IMR-90 (cell line): ENCODE measurements at regions not wholly inside any gene's neighbourhood (a gene's known extent, or its start where the extent isn't known, plus 50 kb on each side); places are given as distances from the start of the nearest gene placed in this dataset.

ENCODE experiments used
- ATAC-seq: fragments of 200-7000 bp; cut with Tn5 transposase; 2 replicates; pipeline ENCODE4 v1.9.1; 2020; ENCODE audit warnings: low read depth, mild to moderate bottlenecking, moderate library complexity
- BruUV-seq: library from RNA; stranded (reverse); fragments of 400-500 nt; replicated peaks from 2 replicates; lab custom pipeline; 2021; lab: Mats Ljungman, UMichigan
- CTCF ChIA-PET: fragments of 300-600 bp; formaldehyde crosslinking; extraction: SDS; loops from one replicate; lab custom pipeline; 2021; ENCODE audit warnings: antibody characterized with exemption; lab: Yijun Ruan, JAX
- POLR2A ChIA-PET: fragments of 300-600 bp; sonication (Branson Sonifier 250); formaldehyde crosslinking; loops from one replicate; lab custom pipeline; 2022; ENCODE audit warnings: antibody characterized with exemption; ENCODE audit not compliant: unreplicated experiment; lab: Charles Lee
- DNase-seq: peaks from one replicate; pipeline ENCODE4 v3.0.0; 2013
- H2AFZ ChIP-seq: replicated peaks from 2 replicates; pipeline ENCODE3; 2013; ENCODE audit warnings: low read length, mild to moderate bottlenecking; ENCODE audit not compliant: poor library complexity
- H2AK5ac ChIP-seq: 2 replicates; pipeline ENCODE4 v1.6.1; 2013; ENCODE audit warnings: low read depth, low read length, inconsistent platforms
- H2AK9ac ChIP-seq: replicated peaks from 2 replicates; pipeline ENCODE3; 2013; ENCODE audit warnings: mild to moderate bottlenecking, low read depth, low read length, moderate library complexity; ENCODE audit not compliant: poor library complexity
- H2BK120ac ChIP-seq: 2 replicates; pipeline ENCODE4 v1.6.1; 2013; ENCODE audit warnings: low read depth, low read length, inconsistent platforms
- H2BK15ac ChIP-seq: 3 replicates; pipeline ENCODE4 v1.6.1; 2013; ENCODE audit warnings: low read depth, low read length, inconsistent platforms
- H2BK20ac ChIP-seq: 2 replicates; pipeline ENCODE4 v1.6.1; 2013; ENCODE audit warnings: low read depth, mild to moderate bottlenecking, inconsistent platforms, low read length, moderate library complexity
- H2BK5ac ChIP-seq: 2 replicates; pipeline ENCODE4 v1.6.1; 2013; ENCODE audit warnings: mild to moderate bottlenecking, low read depth, low read length, inconsistent platforms; ENCODE audit not compliant: poor library complexity, severe bottlenecking
- H3K14ac ChIP-seq: replicated peaks from 2 replicates; pipeline ENCODE4 v1.6.1; 2013; ENCODE audit warnings: low read depth, low read length, inconsistent platforms
- H3K18ac ChIP-seq: 2 replicates; pipeline ENCODE4 v1.6.1; 2013; ENCODE audit warnings: low read depth, low read length, control low read depth
- H3K23ac ChIP-seq: 2 replicates; pipeline ENCODE4 v1.6.1; 2013; ENCODE audit warnings: low read depth, low read length, inconsistent platforms
- H3K27ac ChIP-seq: 2 replicates; pipeline ENCODE4 v1.5.1; 2013; ENCODE audit warnings: mild to moderate bottlenecking, control low read depth, low read length; ENCODE audit not compliant: insufficient read depth
- H3K27me3 ChIP-seq: 2 replicates; pipeline ENCODE4 v1.6.1; 2013; ENCODE audit warnings: low read length; ENCODE audit not compliant: control insufficient read depth, insufficient read depth
- H3K36me3 ChIP-seq: 2 replicates; pipeline ENCODE4 v1.6.1; 2013; ENCODE audit warnings: low read length, mixed read lengths; ENCODE audit not compliant: control insufficient read depth, insufficient read depth
- H3K4ac ChIP-seq: 2 replicates; pipeline ENCODE4 v1.6.1; 2013; ENCODE audit warnings: low read depth, low read length, inconsistent platforms
- H3K4me1 ChIP-seq: 2 replicates; pipeline ENCODE4 v1.6.1; 2013; ENCODE audit warnings: low read length, mixed read lengths; ENCODE audit not compliant: control insufficient read depth, insufficient read depth
- H3K4me2 ChIP-seq: 2 replicates; pipeline ENCODE4 v1.6.1; 2013; ENCODE audit warnings: low read depth, mild to moderate bottlenecking, control low read depth, low read length, moderate library complexity
- H3K4me3 ChIP-seq: 2 replicates; pipeline ENCODE4 v1.5.1; 2013; ENCODE audit warnings: low read depth, mild to moderate bottlenecking, control low read depth, low read length, moderate library complexity; ENCODE audit not compliant: insufficient read depth
- H3K56ac ChIP-seq: 2 replicates; pipeline ENCODE4 v1.6.1; 2013; ENCODE audit warnings: low read length, inconsistent platforms; ENCODE audit not compliant: insufficient read depth; ENCODE audit errors: extremely low read depth
- H3K79me1 ChIP-seq, 2 experiments: 2 replicates each; pipeline ENCODE4 v1.6.1; 2013; ENCODE audit warnings: low read length in 2 of 2, inconsistent platforms in 1 of 2, low read depth in 1 of 2
- H3K9ac ChIP-seq: 2 replicates; pipeline ENCODE4 v1.6.1; 2013; ENCODE audit warnings: low read depth, low read length, control low read depth
- H3K9me1 ChIP-seq: 2 replicates; pipeline ENCODE4 v1.6.1; 2013; ENCODE audit warnings: low read length, inconsistent platforms; ENCODE audit not compliant: insufficient read depth
- H3K9me3 ChIP-seq: 2 replicates; pipeline ENCODE4 v1.6.1; 2013; ENCODE audit warnings: low read length; ENCODE audit not compliant: control insufficient read depth, insufficient read depth
- H4K20me1 ChIP-seq: 2 replicates; pipeline ENCODE4 v1.6.1; 2013; ENCODE audit warnings: low read length, inconsistent platforms; ENCODE audit not compliant: insufficient read depth
- H4K5ac ChIP-seq: 2 replicates; pipeline ENCODE4 v1.6.1; 2013; ENCODE audit warnings: mild to moderate bottlenecking, low read depth, low read length, control low read depth
- H4K8ac ChIP-seq, 2 experiments: 2 replicates each; pipeline ENCODE4 v1.6.1; 2013; ENCODE audit warnings: low read depth in 2 of 2, low read length in 2 of 2, control low read depth in 1 of 2, inconsistent platforms in 1 of 2
- H4K91ac ChIP-seq: 2 replicates; pipeline ENCODE4 v1.6.1; 2013; ENCODE audit warnings: low read depth, low read length, inconsistent platforms; ENCODE audit not compliant: insufficient read depth
- BHLHE40 ChIP-seq: fragments of 150-350 bp; IDR thresholded peaks from 2 replicates; pipeline ENCODE4 v1.6.1; 2016; ENCODE audit warnings: mild to moderate bottlenecking, low read depth, low read length
- CEBPB ChIP-seq: IDR thresholded peaks from 2 replicates; pipeline ENCODE4 v1.6.1; 2012; ENCODE audit warnings: low read depth, low read length, improper control_type of control experiment
- CHD1 ChIP-seq: IDR thresholded peaks from 2 replicates; pipeline ENCODE4 v1.6.1; 2012; ENCODE audit warnings: low read depth, low read length, improper control_type of control experiment
- CTCF ChIP-seq: conservative IDR thresholded peaks from 2 replicates; pipeline ENCODE4 v1.5.1; 2012; ENCODE audit warnings: mild to moderate bottlenecking, low read depth, low read length, improper control_type of control experiment
- ELK1 ChIP-seq: fragments of 150-350 bp; IDR thresholded peaks from 2 replicates; pipeline ENCODE4 v1.6.1; 2016; ENCODE audit warnings: low read depth, mild to moderate bottlenecking, low read length, moderate library complexity, borderline replicate concordance
- FOS ChIP-seq: fragments of 150-350 bp; IDR thresholded peaks from 2 replicates; pipeline ENCODE4 v1.6.1; 2016; ENCODE audit warnings: low read depth, low read length
- MAFK ChIP-seq: IDR thresholded peaks from 2 replicates; pipeline ENCODE4 v1.6.1; 2012; ENCODE audit warnings: low read depth, low read length, improper control_type of control experiment
- MAZ ChIP-seq: IDR thresholded peaks from 2 replicates; pipeline ENCODE4 v1.6.1; 2012; ENCODE audit warnings: low read depth, mild to moderate bottlenecking, low read length, improper control_type of control experiment, moderate library complexity, borderline replicate concordance
- MXI1 ChIP-seq: IDR thresholded peaks from 2 replicates; pipeline ENCODE4 v1.6.1; 2012; ENCODE audit warnings: low read depth, mild to moderate bottlenecking, low read length, moderate library complexity, borderline replicate concordance
- NFE2L2 ChIP-seq: fragments of 150-350 bp; IDR thresholded peaks from 2 replicates; pipeline ENCODE4 v1.6.1; 2016; ENCODE audit warnings: low read depth, mild to moderate bottlenecking, low read length
- POLR2A ChIP-seq: IDR thresholded peaks from 2 replicates; pipeline ENCODE4 v1.6.1; 2012; ENCODE audit warnings: mild to moderate bottlenecking, low read depth, low read length
- RAD21 ChIP-seq: IDR thresholded peaks from 2 replicates; pipeline ENCODE4 v1.6.1; 2012; ENCODE audit warnings: low read length, improper control_type of control experiment
- RCOR1 ChIP-seq: IDR thresholded peaks from 2 replicates; pipeline ENCODE4 v1.6.1; 2012; ENCODE audit warnings: mild to moderate bottlenecking, low read length, improper control_type of control experiment; ENCODE audit not compliant: insufficient replicate concordance
- RFX5 ChIP-seq: IDR thresholded peaks from 2 replicates; pipeline ENCODE4 v1.8.0; 2012; ENCODE audit warnings: low read depth, mild to moderate bottlenecking, low read length, moderate library complexity
- SMC3 ChIP-seq: fragments of 150-350 bp; IDR thresholded peaks from 2 replicates; pipeline ENCODE4 v1.6.1; 2016; ENCODE audit warnings: low read depth, mild to moderate bottlenecking, antibody characterized with exemption, low read length, moderate library complexity
- USF2 ChIP-seq: fragments of 150-350 bp; IDR thresholded peaks from 2 replicates; pipeline ENCODE4 v1.6.1; 2017; ENCODE audit warnings: mild to moderate bottlenecking, antibody characterized with exemption, low read length, low read depth
- WGBS, 2 experiments: methylation state at CpG; one replicate each; pipeline versions ENCODE4 v1.1.5 to v1.1.7; 2013; ENCODE audit warnings: missing lambda C conversion rate in 2 of 2; ENCODE audit not compliant: insufficient read length in 1 of 2; ENCODE audit errors: extremely low coverage in 2 of 2; 5-methylcytosine and 5-hydroxymethylcytosine counted together
- dilution Hi-C: fragments of 300-500 bp; cut with HindIII; formaldehyde crosslinking; loops from one replicate; pipeline ENCODE4 v1.14.3; 2018; ENCODE audit warnings: low sequenced_read_pairs; ENCODE audit not compliant: unreplicated experiment
- in situ Hi-C: fragments of 300-500 bp; cut with MboI; formaldehyde crosslinking; loops from 3 replicates; pipeline ENCODE4 v1.14.3; 2019; ENCODE audit warnings: low sequenced_read_pairs, inconsistent platforms, mixed read lengths
- intact Hi-C: fragments of 100-400 bp; cut with micrococcal nuclease; formaldehyde crosslinking; loops from 2 replicates; pipeline ENCODE4 v1.10.0; 2022

- Histone ChIP-seq H3K27ac (no peak overlapping the region), H4K8ac (no peak overlapping the region), H2AK5ac (no peak overlapping the region), H2AFZ (no peak overlapping the region), H3K9me3 (no peaks in the 10 kb centered on the region), H3K4me2 (no peak overlapping the region), H3K27me3 (no peaks in the 10 kb centered on the region), H3K79me1 (no peaks in the 10 kb centered on the region), H3K14ac (no peak overlapping the region), H2AK9ac (no peak overlapping the region), H4K91ac (no peak overlapping the region), H3K4ac (no peak overlapping the region), H3K4me1 (no peaks in the 10 kb centered on the region), H4K20me1 (no peaks in the 10 kb centered on the region), H3K9me1 (no peaks in the 10 kb centered on the region), H2BK15ac (no peak overlapping the region), H2BK5ac (no peak overlapping the region), H3K4me3 (no peak overlapping the region), H3K36me3 (no peaks in the 10 kb centered on the region), H3K18ac (no peak overlapping the region), H3K56ac (no peak overlapping the region), H3K9ac (no peak overlapping the region), H2BK20ac (no peak overlapping the region), H4K5ac (no peak overlapping the region), H3K23ac (no peak overlapping the region), H2BK120ac (no peak overlapping the region)
- no TSS peak for BruUV-seq
- TF ChIP-seq RCOR1 (no peak), RFX5 (no peak), SMC3 (no peak), CEBPB (no peak), POLR2A (no peak), ELK1 (no peak), MXI1 (no peak), FOS (no peak), BHLHE40 (no peak), MAZ (no peak), RAD21 (no peak), MAFK (no peak), NFE2L2 (no peak), USF2 (no peak), CTCF (no peak), CHD1 (no peak)
- no CpG with 5 or more reads among the region's 3 CpGs for WGBS, 2 experiments
- ChIA-PET CTCF (no interaction called here), POLR2A (no interaction called here)
- in situ Hi-C loops (no loop called here), dilution Hi-C loops (no loop called here), intact Hi-C loops (no loop called here)
- no peak for ATAC-seq
- no peak for DNase-seq
Measured at GRCh38 chr2:146207901-146208300, 1636.9 kb upstream of the ACVR2A start.
